Endothelial cell of umbilical vein (primary cell): ENCODE measurements at regions not wholly inside any gene's neighbourhood (a gene's known extent, or its start where the extent isn't known, plus 50 kb on each side); places are given as distances from the start of the nearest gene placed in this dataset.

Experiments used
- BruUV-seq: library from RNA; stranded (reverse); fragments of 400-500 nt; replicated peaks from 2 replicates; lab custom pipeline; 2021; lab: Mats Ljungman, UMichigan
- CTCF ChIA-PET: fragments of 300-600, 350-600 bp; sonication (Branson Sonifier 250); formaldehyde crosslinking; loops from one replicate; lab custom pipeline; 2021; ENCODE audit warnings: antibody characterized with exemption, inconsistent platforms; lab: Charles Lee
- POLR2A ChIA-PET: fragments of 300-600, 350-600 bp; sonication (Branson Sonifier 250); formaldehyde crosslinking; loops from one replicate; lab custom pipeline; 2021; ENCODE audit warnings: antibody characterized with exemption, inconsistent platforms; lab: Charles Lee
- DNase-seq: peaks from one replicate; pipeline ENCODE4 v3.0.0-alpha.2; 2011; ENCODE audit warnings: low read depth, low spot score
- FAIRE-seq: peaks from 2 replicates; lab custom pipeline; 2011; peaks lifted over from hg19 to GRCh38; lab: Jason Lieb, UNC
- H2AFZ ChIP-seq: 2 replicates; pipeline ENCODE4 v1.6.0; 2012; ENCODE audit warnings: low read depth, low read length, control low read depth, inconsistent platforms
- H3K27ac ChIP-seq: 2 replicates; pipeline ENCODE4 v1.5.1; 2011; ENCODE audit warnings: low read depth, mild to moderate bottlenecking, control low read depth, low read length, moderate library complexity; ENCODE audit not compliant: insufficient read depth
- H3K27me3 ChIP-seq, 2 experiments: 2 replicates each; pipeline versions ENCODE4 v1.6.0 to v1.6.1; 2011; ENCODE audit warnings: low read length in 2 of 2, mixed read lengths in 1 of 2; ENCODE audit not compliant: control insufficient read depth in 2 of 2, insufficient read depth in 2 of 2
- H3K36me3 ChIP-seq, 2 experiments: 2 replicates in 1 of 2; 3 replicates in 1 of 2; pipeline ENCODE4 v1.5.1; 2011; ENCODE audit warnings: low read length in 2 of 2, mild to moderate bottlenecking in 1 of 2, moderate library complexity in 1 of 2; ENCODE audit not compliant: control insufficient read depth in 2 of 2, insufficient read depth in 2 of 2; ENCODE audit errors: extremely low read depth in 1 of 2
- H3K4me1 ChIP-seq: 3 replicates; pipeline ENCODE4 v1.5.1; 2011; ENCODE audit warnings: mild to moderate bottlenecking, low read length; ENCODE audit not compliant: control insufficient read depth, insufficient read depth; ENCODE audit errors: extremely low read depth
- H3K4me2 ChIP-seq: 2 replicates; pipeline ENCODE4 v1.6.1; 2011; ENCODE audit warnings: low read length, control low read depth, mixed read lengths; ENCODE audit not compliant: insufficient read depth
- H3K4me3 ChIP-seq, 3 experiments: fragments of 200-600 bp in 1 of 3; sonication (generic), shearing (Covaris generic) in 1 of 3; replicated peaks in 1 of 3; 2 replicates each; pipeline ENCODE4 v1.5.1; 2011 to 2016; ENCODE audit warnings: control low read depth in 3 of 3, low read length in 3 of 3, mild to moderate bottlenecking in 2 of 3, inconsistent platforms in 1 of 3, low read depth in 1 of 3, moderate library complexity in 1 of 3; ENCODE audit not compliant: insufficient read depth in 1 of 3
- H3K79me2 ChIP-seq: 2 replicates; pipeline ENCODE4 v1.6.0; 2012; ENCODE audit warnings: low read length, inconsistent platforms; ENCODE audit not compliant: control insufficient read depth, insufficient read depth
- H3K9ac ChIP-seq: replicated peaks from 2 replicates; pipeline ENCODE3; 2011; ENCODE audit warnings: low read length, control low read depth; ENCODE audit not compliant: insufficient read depth; ENCODE audit errors: extremely low read depth
- H3K9me1 ChIP-seq: replicated peaks from 3 replicates; pipeline ENCODE4 v1.6.0; 2011; ENCODE audit warnings: mild to moderate bottlenecking, low read length; ENCODE audit not compliant: control insufficient read depth, insufficient read depth; ENCODE audit errors: extremely low read depth
- H3K9me3 ChIP-seq: replicated peaks from 2 replicates; pipeline ENCODE4 v1.5.1; 2012; ENCODE audit warnings: low read length, inconsistent platforms; ENCODE audit not compliant: control insufficient read depth, insufficient read depth
- H4K20me1 ChIP-seq: replicated peaks from 2 replicates; pipeline ENCODE3; 2011; ENCODE audit warnings: mild to moderate bottlenecking, low read length; ENCODE audit not compliant: control insufficient read depth, insufficient read depth; ENCODE audit errors: extremely low read depth
- CTCF ChIP-seq, 2 donors: IDR thresholded peaks; 1 replicate in 1 of 2; 2 replicates in 1 of 2; pipeline ENCODE4 v1.5.1; 2011; ENCODE audit warnings: low read length in 2 of 2, mild to moderate bottlenecking in 2 of 2, moderate library complexity in 2 of 2, control low read depth in 1 of 2, inconsistent platforms in 1 of 2, low read depth in 1 of 2; ENCODE audit not compliant: insufficient read depth in 1 of 2; ENCODE audit errors: extremely low read depth in 1 of 2
- EZH2 ChIP-seq: IDR thresholded peaks from 2 replicates; pipeline ENCODE4 v1.6.1; 2012; ENCODE audit warnings: borderline replicate concordance, low read depth, mild to moderate bottlenecking, moderate library complexity, low read length, inconsistent platforms; ENCODE audit not compliant: severe bottlenecking
- FOS ChIP-seq: IDR thresholded peaks from 2 replicates; pipeline ENCODE4 v1.6.1; 2011; ENCODE audit warnings: mild to moderate bottlenecking, low read length, moderate library complexity, borderline replicate concordance; ENCODE audit not compliant: insufficient read depth
- GATA2 ChIP-seq: IDR thresholded peaks from 2 replicates; pipeline ENCODE4 v1.7.0; 2011; ENCODE audit warnings: low read depth, mild to moderate bottlenecking, moderate library complexity, mixed read lengths, low read length; ENCODE audit not compliant: insufficient read length, insufficient read depth
- JUN ChIP-seq: IDR thresholded peaks from 2 replicates; pipeline ENCODE4 v1.6.1; 2011; ENCODE audit warnings: borderline replicate concordance, low read depth; ENCODE audit not compliant: insufficient read length, insufficient read depth
- MYC ChIP-seq: IDR thresholded peaks from one replicate; pipeline ENCODE4 v1.6.1; 2011; ENCODE audit warnings: mild to moderate bottlenecking, low read depth, low read length
- POLR2A ChIP-seq: IDR thresholded peaks from 2 replicates; pipeline ENCODE4 v1.6.1; 2012; ENCODE audit warnings: low read depth, mild to moderate bottlenecking, control low read depth, low read length
- POLR2AphosphoS5 ChIP-seq: IDR thresholded peaks from 2 replicates; pipeline ENCODE4 v1.6.1; 2012; ENCODE audit warnings: low read depth, mild to moderate bottlenecking, control low read depth, low read length, moderate library complexity; ENCODE audit not compliant: insufficient read depth
- dilution Hi-C: fragments of 300-500 bp; cut with MboI; formaldehyde crosslinking; loops from one replicate; pipeline ENCODE4 v1.15.0; 2019; ENCODE audit warnings: low sequenced_read_pairs; ENCODE audit not compliant: extremely low pct_ligation_motif_present
- intact Hi-C: fragments of 100-400 bp; cut with micrococcal nuclease; formaldehyde crosslinking; loops from one replicate; pipeline ENCODE4 v1.10.0; 2022
- TF ChIP-seq, protein P1 (sequence below): IDR thresholded peaks from 2 replicates; pipeline ENCODE4 v1.6.1; 2011; ENCODE audit not compliant: insufficient read depth, insufficient read length

- Histone ChIP-seq H3K4me2 (no peak overlapping the region), H3K9me3 (no peaks in the 10 kb centered on the region), H3K27me3 (no peaks in the 10 kb centered on the region), H3K9ac (no peak overlapping the region), H3K79me2 (no peaks in the 10 kb centered on the region), H3K27ac (no peak overlapping the region), H3K4me3 (no peak overlapping the region), H3K9me1 (no peaks in the 10 kb centered on the region), H2AFZ (no peak overlapping the region), H4K20me1 (no peaks in the 10 kb centered on the region), H3K36me3 (no peaks in the 10 kb centered on the region), H3K4me1 (no peaks in the 10 kb centered on the region)
- POLR2A ChIA-PET: no interaction called here
- intact Hi-C loops (no loop called here), dilution Hi-C loops (no loop called here)
- no peak for FAIRE-seq
- CTCF ChIA-PET: no interaction called here
- TF ChIP-seq CTCF (IDR thresholded peaks at IDR 0.05; ENCODE audit: extremely low read depth in 1 of 2, insufficient read depth in 1 of 2, low read depth in 1 of 2, low read length in 2 of 2) (no peak), MYC (no peak), POLR2A (no peak), POLR2AphosphoS5 (no peak), FOS (no peak), EZH2 (no peak), GATA2 (no peak), JUN (no peak)
- TF ChIP-seq, protein P1, sequence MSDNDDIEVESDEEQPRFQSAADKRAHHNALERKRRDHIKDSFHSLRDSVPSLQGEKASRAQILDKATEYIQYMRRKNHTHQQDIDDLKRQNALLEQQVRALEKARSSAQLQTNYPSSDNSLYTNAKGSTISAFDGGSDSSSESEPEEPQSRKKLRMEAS: no peak
- BruUV-seq: no TSS peak
- DNase-seq: no peak
Measured at GRCh38 chr4:135994360-135994759, 1537.9 kb downstream of the PCDH18 start.
